ENCODE measurements at regions not wholly inside any gene's neighbourhood (a gene's known extent, or its start where the extent isn't known, plus 50 kb on each side); places are given as distances from the start of the nearest gene placed in this dataset.

GRCh38 chr14:101619484-101619883, 58.2 kb downstream of the DIO3 start:
- no peak for TF ChIP-seq POLR2A (IDR thresholded peaks at IDR 0.05; ENCODE audit: low read depth)
- TF ChIP-seq CTCF (IDR thresholded peaks at IDR 0.05), result no peak

All from esophagus muscularis mucosa (tissue), 3 donors.